Lung (tissue), 11 donors: ENCODE measurements at regions not wholly inside any gene's neighbourhood (a gene's known extent, or its start where the extent isn't known, plus 50 kb on each side); places are given as distances from the start of the nearest gene placed in this dataset.

Experiments
- ATAC-seq: fragments of 200-7000 bp; cut with Tn5 transposase; one replicate; pipeline ENCODE4 v1.9.1; 2020; ENCODE audit warnings: moderate number of reproducible peaks; ENCODE audit not compliant: insufficient read depth, low FRiP score
- DNase-seq, 3 donors: peaks; one replicate each; pipeline ENCODE4 v3.0.0-alpha.2; 2013 to 2017
- H3K27ac ChIP-seq, 2 donors: one replicate each; pipeline ENCODE4 v1.5.1; 2013; ENCODE audit warnings: mild to moderate bottlenecking in 2 of 2, moderate library complexity in 2 of 2, control low read depth in 1 of 2, inconsistent platforms in 1 of 2, low read depth in 1 of 2, low read length in 1 of 2
- H3K27me3 ChIP-seq, 3 donors: one replicate each; pipeline ENCODE4 v1.5.1; 2013; ENCODE audit warnings: low read length in 2 of 3; ENCODE audit not compliant: control insufficient read depth in 3 of 3, insufficient read depth in 3 of 3
- H3K36me3 ChIP-seq, 4 donors: one replicate each; pipeline ENCODE4 v1.5.1; 2013; ENCODE audit warnings: low read length in 4 of 4, mild to moderate bottlenecking in 1 of 4, moderate library complexity in 1 of 4; ENCODE audit not compliant: control insufficient read depth in 4 of 4, insufficient read depth in 4 of 4
- H3K4me1 ChIP-seq, 5 donors: one replicate each; pipeline ENCODE4 v1.5.1; 2013; ENCODE audit warnings: low read length in 5 of 5, mild to moderate bottlenecking in 2 of 5, moderate library complexity in 1 of 5; ENCODE audit not compliant: control insufficient read depth in 5 of 5, insufficient read depth in 5 of 5
- H3K4me3 ChIP-seq: one replicate; pipeline ENCODE4 v1.5.1; 2013; ENCODE audit warnings: mild to moderate bottlenecking, control low read depth, moderate library complexity
- H3K9ac ChIP-seq, 2 donors: one replicate each; pipeline ENCODE4 v1.5.1; 2013; ENCODE audit warnings: low read length in 2 of 2, control low read depth in 1 of 2; ENCODE audit not compliant: insufficient read depth in 1 of 2
- H3K9me3 ChIP-seq, 4 donors: one replicate each; pipeline ENCODE4 v1.5.1; 2013; ENCODE audit warnings: low read length in 3 of 4, mild to moderate bottlenecking in 1 of 4, moderate library complexity in 1 of 4; ENCODE audit not compliant: control insufficient read depth in 4 of 4, insufficient read depth in 3 of 4
- CTCF ChIP-seq: IDR thresholded peaks from 2 replicates; pipeline ENCODE4 v1.5.1; 2012; ENCODE audit warnings: mild to moderate bottlenecking; ENCODE audit errors: control extremely low read depth, extremely low read depth
- WGBS, 2 donors: extraction: QIAGEN DNeasy Blood & Tissue Kit; methylation state at CpG; one replicate each; pipeline ENCODE4 v1.1.7; 2013; 5-methylcytosine and 5-hydroxymethylcytosine counted together
- donor health status: control.
- donor health status: control.
- donor health status: Bipolar disorder and iron deficiency.
- donor health status: healthy.
- donor health status: DM: yes; HTN: yes; CAD: no.

GRCh38 chr4:27316176-27316575, 455.5 kb downstream of the STIM2 start:
- no peak for TF ChIP-seq CTCF
- H3K27ac ChIP-seq: no peak overlapping the region
- no peak overlapping the region for H3K4me3 ChIP-seq
- H3K27me3 ChIP-seq: no peaks in the 10 kb centered on the region
- WGBS, 2 donors: 71 to 95% methylated on average over 4 of the region's 4 CpGs
- no peak for DNase-seq
- H3K4me1 ChIP-seq: no peaks in the 10 kb centered on the region
- no peaks in the 10 kb centered on the region for H3K36me3 ChIP-seq
- H3K9ac ChIP-seq: no peak overlapping the region
- peaks cover 0 to 4% (median 0%) of the 10 kb centered on the region in 4 donors for H3K9me3 ChIP-seq
- ATAC-seq: no peak

GRCh38 chr4:27318740-27319139, 458.1 kb downstream of the STIM2 start:
- 13 to 17% methylated on average over 6 of the region's 6 CpGs for WGBS, 2 donors
- no peak overlapping the region for H3K9ac ChIP-seq
- no peaks in the 10 kb centered on the region for H3K27me3 ChIP-seq
- ATAC-seq (no peak), DNase-seq (peak; percentile 4 to 42 (median 25))
- H3K4me3 ChIP-seq: no peak overlapping the region
- no peak overlapping the region for H3K27ac ChIP-seq
- H3K4me1 ChIP-seq: no peaks in the 10 kb centered on the region
- H3K9me3 ChIP-seq: peaks cover 0 to 4% (median 0%) of the 10 kb centered on the region in 4 donors
- TF ChIP-seq CTCF: peak; percentile 2
- H3K36me3 ChIP-seq: no peaks in the 10 kb centered on the region

GRCh38 chr4:27326991-27327390, 466.4 kb downstream of the STIM2 start:
- Histone ChIP-seq H3K9ac (no peak overlapping the region), H3K27ac (no peak overlapping the region), H3K36me3 (no peaks in the 10 kb centered on the region), H3K4me3 (no peak overlapping the region), H3K27me3 (no peaks in the 10 kb centered on the region), H3K9me3 (peaks cover 0 to 3% (median 1%) of the 10 kb centered on the region in 4 donors), H3K4me1 (no peaks in the 10 kb centered on the region)
- TF ChIP-seq CTCF: no peak
- 87 to 89% methylated on average over 6 of the region's 6 CpGs for WGBS, 2 donors
- no peak for DNase-seq
- ATAC-seq: no peak
